Erythroblast (primary cell): ENCODE measurements at regions not wholly inside any gene's neighbourhood (a gene's known extent, or its start where the extent isn't known, plus 50 kb on each side); places are given as distances from the start of the nearest gene placed in this dataset.

ENCODE experiments used
- GATA1 ChIP-seq: IDR thresholded peaks from 2 replicates; pipeline ENCODE4 v1.6.1; 2011; ENCODE audit warnings: low read depth, mild to moderate bottlenecking, control low read depth, low read length, moderate library complexity
- POLR2A ChIP-seq: IDR thresholded peaks from 2 replicates; pipeline ENCODE4 v1.6.1; 2011; ENCODE audit warnings: mild to moderate bottlenecking, low read length

DNA sequence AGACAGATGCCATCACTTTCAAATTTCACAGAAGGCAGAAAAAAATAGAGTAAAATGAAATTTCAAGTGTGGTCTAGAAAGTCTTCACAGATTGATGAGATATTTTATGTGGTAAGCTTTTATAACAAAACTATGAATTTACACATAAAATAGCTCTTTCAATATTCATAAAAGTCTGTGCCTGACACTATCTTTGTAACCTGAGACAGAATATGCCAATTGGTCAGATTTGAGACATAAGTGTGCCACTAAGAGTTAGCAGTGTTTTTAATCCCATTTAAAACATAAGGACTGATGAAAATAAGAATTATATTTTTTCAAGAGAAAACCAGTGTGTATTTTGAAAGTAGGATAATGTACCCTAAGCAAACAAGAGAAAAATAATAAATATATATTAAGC lies 769.5 kb upstream of the LUZP2 start:
- TF ChIP-seq POLR2A (no peak), GATA1 (no peak)
